GM21447 (cell line): ENCODE measurements at regions not wholly inside any gene's neighbourhood (a gene's known extent, or its start where the extent isn't known, plus 50 kb on each side); places are given as distances from the start of the nearest gene placed in this dataset.
A peak's percentile ranks its signal among the peaks of the same experiment; 100 is the strongest.

ENCODE experiments used
- ATAC-seq: cut with Tn5 transposase; IDR thresholded peaks from one replicate; pipeline ENCODE4 v1.9.1; 2021; ENCODE audit not compliant: unreplicated experiment

GRCh38 chr9:36763778-36764177, 191.1 kb downstream of the MELK start:
- ATAC-seq, result no peak

GRCh38 chr9:36764364-36765076, 191.8 kb downstream of the MELK start:
- no peak for ATAC-seq

- ATAC-seq, result no peak
Measured at GRCh38 chr9:36765077-36765390, 192.3 kb downstream of the MELK start.

- peak; percentile 99 for ATAC-seq
Measured at GRCh38 chr9:36765468-36766341, 193.0 kb downstream of the MELK start.

GRCh38 chr9:36768677-36769076, 196.0 kb downstream of the MELK start:
- no peak for ATAC-seq

DNA sequence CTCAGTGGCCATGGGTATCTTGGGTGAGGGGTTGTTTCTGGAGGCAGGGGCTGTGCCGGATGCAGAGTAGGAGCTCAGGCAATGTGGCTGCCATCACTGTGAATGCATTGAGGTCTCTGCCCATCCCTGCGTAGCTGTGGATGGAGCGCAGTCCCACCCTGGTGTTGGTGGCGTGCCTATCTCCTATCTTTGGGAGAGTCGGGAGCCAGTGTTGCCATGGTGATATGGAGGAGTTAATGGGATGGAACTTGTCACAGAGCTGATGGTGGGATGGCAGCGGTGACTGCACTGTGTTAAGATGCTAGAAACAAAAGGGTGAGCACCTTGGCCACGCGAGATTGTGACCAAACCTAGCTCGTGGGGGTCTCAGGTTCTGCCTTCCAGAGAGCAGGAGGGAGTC, 197.3 kb downstream of the MELK start:
- no peak for ATAC-seq

- no peak for ATAC-seq
Measured at GRCh38 chr9:36772449-36773403, 200.0 kb downstream of the MELK start.

GRCh38 chr9:36778682-36779081, 206.0 kb downstream of the MELK start:
- no peak for ATAC-seq

DNA sequence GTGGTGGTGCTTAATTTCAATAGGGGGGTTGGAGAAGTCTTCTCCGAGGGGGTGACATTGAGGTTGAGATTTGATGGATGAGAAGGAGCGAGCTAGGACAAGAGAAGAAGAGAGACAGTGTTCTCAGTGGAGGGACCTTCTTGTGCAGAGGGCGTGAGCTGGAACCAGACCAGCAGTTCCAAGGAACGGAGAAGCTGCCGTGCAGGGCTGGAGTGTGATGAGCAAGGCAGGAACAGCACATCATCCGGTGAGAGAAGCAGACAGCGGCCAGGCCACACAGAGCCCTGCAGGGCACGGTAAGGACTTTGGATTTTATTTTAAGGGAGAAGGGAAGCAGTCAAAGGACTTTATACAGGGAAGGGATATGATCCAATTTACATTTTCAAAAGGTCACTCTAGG, 206.9 kb downstream of the MELK start:
- no peak for ATAC-seq

- no peak for ATAC-seq
Measured at GRCh38 chr9:36780186-36780585, 207.5 kb downstream of the MELK start.

GRCh38 chr9:36781533-36781932, 208.8 kb downstream of the MELK start:
- no peak for ATAC-seq
